Stimulated activated CD4-positive, alpha-beta T cell treated with anti-CD3 and anti-CD28 coated beads, Interleukin-4, amount 100 ng/mL, for 48 hours (primary cell): ENCODE measurements at regions not wholly inside any gene's neighbourhood (a gene's known extent, or its start where the extent isn't known, plus 50 kb on each side); places are given as distances from the start of the nearest gene placed in this dataset.

Experiments
- DNase-seq, 2 donors: peaks; one replicate each; pipeline ENCODE4 v3.0.0-alpha.2; 2020; ENCODE audit warnings: low read depth in 2 of 2

DNA sequence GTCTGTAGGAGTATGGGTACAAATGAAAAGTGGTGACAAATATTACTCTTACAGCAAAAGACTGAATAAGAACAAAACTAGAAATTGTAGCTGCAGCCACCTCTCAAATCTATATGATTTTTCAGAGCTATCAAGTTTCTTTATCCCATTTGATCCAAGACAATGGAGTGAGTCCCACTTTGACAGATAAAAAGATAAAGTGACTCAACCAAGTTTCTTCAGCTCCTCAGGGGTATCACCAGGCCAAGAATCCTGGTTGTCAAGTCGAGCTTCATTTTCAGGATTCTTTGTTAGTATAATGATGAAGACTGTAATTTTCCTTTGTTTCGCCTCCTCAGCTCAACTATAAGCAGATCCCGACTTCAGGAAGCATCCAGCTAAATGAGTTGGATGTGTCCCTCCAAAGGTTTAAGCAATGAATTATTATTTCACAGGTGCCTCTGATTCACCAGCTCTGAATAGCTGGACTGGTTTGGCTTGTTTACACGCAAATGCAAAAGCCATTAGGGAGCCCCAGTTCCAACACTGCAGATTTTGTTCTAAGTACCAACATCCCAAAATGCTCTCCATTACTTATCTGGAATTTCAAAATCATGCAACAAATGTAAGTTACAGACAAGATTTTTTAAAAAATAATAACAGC, 238.9 kb downstream of the MAFB start:
- no peak for DNase-seq

DNA sequence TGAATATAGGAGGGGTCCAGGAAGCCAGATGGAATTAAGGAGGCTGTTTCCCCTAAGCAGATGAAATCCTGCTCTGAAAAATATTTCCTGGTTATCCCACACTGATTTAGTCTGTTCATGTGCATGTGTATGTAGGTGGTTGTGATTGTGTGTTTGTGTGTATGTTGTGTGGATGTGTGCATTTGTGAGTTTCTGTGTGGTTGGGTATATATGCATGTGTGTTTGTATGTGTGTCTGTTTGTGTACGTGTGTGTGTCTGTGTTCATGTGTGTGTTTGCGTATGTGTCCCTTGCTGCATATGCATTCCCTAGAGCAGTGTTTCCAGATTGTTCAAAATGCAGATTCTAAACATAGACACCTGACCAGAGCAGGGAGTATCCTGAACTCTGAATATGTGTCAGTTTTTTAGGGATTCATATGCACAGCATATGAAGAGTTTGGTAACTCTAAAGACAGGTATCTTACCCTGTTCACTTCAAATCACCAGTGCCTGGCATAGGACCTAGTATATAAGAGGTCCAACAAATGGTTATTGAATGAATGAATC, 239.8 kb downstream of the MAFB start:
- no peak for DNase-seq

DNA sequence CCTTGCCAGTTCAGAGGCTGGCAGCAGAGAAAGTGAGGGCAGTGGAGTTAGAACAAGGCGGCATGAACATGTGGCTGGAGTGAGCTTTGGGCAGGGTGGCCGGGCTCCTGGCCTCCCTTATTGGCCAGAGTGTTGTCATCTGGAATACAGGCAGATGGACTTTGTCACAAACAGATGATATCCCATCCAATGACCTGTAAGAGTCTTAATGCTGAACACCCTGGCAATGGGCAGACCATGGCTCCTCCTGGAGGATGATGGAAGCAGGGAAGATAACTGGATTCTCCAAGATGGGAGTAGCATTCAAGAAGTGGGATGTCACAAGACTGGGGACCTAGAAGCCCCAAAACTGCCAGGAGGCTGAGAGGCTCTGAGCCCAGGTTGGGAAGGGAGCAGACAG, 242.1 kb downstream of the MAFB start:
- no peak for DNase-seq

DNA sequence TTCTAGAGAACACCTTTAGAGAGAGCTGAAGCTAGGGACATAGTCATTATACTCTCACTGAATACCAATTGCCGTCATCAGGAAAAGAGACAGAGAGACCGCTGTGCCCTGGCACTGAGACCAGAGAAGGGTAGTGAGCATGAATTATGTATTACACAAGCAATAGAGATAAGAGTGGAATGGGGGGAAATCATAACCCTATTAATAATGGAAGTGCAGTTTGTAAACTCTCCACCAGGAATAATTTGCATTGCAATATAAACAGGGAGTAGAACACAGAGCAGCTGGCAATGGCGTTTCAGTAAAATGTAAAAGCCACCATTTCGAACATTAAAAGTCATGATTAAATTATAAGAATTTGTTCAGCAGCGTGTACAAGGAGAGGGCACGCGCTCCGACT, 244.5 kb downstream of the MAFB start:
- DNase-seq: no peak

DNA sequence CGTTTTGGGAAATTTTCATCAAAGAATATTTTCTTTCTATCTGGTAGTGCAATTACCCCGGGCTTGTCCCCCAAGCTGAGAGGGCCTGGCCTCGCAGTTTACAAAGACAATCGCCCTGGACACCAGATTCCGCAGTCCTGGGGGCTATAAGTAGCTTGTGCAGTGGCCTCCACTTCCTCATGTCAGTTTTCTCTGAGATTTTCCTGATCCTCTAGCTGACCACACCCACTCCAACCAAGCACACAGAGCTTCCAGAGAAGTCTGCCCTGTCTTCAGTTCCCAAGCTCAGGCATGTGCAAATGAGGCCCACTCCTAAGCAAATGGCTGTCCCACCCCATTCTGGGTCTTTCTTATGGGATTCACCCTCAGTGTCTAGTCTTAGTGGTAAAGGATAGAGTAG, 245.3 kb downstream of the MAFB start:
- DNase-seq: no peak

DNA sequence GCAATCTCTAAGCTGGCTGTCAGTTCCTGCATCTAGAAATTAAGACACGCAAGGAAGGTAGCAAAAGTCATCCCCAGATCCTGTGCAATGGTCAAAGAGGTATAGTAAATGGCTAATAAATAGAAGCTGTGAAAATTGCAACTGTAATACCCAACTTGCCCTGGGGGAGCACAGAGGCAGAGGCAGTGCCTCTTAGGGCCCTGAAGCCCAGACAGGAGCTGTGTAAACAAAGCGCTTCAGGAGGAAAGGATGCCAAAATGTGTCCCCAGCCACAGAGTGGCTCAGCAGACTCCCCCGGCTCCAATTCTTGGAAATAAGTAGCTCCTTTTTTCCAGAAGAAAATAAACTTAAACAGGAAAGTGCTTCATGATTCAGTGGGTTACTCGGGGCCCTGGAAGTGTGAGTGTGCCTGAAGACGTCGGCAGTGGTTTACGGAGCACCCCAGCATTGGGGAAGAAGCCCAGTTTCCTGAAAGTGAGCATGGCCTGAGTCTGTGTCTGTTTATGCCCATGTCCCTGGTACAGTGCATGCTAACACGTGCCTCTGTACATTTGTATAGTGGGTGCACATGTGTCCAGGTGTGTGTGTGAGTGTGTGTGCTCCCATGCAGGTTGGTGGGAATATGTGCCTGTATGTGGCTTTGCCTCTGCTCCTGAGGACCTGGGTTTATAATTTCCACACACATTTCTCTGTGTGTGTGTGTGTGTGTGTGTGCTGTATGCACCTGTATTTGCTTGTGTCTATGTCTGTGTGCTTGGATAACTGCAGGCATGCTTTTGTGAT, 246.7 kb downstream of the MAFB start:
- no peak for DNase-seq

DNA sequence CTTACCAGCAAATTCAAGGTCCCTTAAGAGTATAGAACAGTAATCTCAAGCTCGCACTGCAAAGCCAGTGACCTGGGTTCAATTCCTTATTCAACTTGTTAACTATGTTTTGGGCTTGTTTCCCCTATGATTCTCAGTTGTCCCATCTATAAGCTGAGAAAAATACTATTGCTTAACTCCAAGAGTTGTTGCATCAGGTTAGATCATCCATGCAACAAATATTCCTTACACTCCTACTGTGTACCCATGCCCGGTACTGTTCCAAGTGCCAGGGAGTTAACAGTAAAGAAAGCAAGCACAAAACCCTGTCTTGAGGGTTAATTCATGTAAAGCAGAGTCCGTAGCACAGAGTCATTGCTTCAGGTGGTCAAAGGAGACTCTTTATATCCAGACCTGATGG, 247.3 kb downstream of the MAFB start:
- no peak for DNase-seq

DNA sequence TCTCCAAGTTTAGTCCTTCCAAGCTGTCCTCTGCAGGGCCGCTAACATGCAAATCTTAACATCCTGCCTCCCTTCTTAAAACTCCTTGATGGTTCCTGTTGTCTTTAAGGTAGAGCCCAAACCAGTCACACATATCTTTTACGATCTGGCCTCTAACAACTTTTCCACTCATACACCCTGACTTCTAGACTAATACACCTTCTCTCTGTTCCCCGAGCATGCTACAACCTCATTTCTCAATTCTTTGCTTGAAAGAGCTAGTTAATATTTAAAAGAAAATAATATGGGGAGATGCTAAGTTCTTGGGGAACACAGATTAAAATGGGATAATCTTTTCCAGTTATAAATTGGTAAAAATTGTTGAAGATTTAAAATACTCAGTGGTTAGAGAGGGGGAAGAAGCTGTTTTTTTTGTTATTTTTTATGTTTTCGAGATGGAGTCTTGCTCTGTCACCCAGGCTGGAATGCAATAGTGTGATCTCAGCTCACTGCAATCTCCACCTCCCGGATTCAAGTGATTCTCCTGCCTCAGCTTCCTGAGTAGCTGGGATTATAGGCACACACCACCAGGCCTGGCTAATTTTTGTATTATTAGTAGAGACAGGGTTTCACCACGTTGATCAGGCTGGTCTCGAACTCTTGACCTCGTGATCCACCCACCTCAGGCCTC, 250.7 kb downstream of the MAFB start:
- no peak for DNase-seq

DNA sequence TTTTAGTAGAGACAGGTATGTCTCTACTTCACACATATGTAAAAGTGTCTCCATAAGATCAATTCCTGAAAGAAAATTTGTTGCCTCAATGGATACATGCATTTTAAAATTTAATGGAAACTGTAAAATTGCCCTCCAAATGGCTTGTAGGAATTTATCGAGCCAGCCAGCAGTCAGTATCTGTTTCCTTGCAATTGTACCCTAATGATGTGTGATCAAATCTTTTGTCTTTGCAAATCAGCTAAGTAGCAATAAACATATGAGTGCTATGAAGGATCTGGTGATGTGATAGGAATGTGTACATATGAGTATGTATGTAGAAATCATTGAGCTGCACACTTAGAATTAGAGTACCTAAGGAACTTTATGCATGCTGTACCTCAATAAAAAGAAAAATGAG, 253.0 kb downstream of the MAFB start:
- no peak for DNase-seq

DNA sequence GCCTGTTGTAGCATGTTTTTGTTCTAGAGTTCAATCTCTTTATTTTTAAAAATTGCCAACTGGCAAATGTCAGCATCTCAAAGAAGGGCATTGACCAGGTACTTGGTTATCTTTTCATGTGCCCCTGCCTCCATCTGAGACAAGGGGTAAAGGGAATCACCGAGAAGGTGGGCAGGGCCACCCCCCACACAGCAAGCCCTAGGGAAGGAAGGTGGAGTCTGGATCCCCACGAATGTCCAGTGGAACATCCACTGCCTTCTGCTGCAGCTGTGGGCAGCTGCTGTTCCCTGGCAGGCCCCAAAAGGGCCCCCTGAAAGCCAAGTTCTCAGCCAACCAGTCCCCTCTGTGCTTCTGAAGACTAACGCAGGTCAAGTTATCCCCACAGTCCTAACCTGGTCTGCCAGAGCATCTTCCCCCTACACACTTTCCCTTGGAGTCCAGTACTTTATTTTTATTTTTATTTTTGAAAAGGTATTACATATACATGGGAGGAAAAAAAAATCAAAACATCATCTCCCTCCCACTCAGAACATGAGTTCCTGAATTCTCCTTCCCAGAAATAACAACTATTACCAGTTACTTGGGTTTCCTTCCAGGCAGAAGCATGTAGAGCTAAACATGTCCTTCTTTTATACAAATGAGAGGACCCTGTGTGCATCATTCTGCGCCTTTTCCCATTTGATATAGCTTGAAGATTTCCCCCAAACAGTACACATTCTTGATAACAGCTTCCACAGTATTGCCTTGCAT, 253.7 kb downstream of the MAFB start:
- DNase-seq: no peak

DNA sequence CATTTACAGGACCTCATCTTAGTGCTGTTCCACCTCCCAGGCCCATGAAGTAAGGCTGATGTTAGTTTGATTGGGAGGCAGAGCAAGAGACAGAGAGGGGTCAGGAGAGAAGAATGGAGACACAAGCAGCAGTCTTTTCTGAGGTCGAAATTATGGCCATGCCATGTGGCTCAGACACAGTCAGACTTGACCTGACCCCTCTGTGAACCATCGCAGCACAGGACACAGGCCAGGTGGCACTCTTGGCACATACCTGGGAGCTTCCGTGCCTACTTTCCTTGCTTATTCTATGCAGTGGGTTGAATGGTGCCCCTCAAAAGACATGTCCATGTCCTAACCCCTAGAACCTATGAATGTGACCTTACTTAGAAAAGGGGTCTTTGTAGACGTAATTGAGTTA, 254.9 kb downstream of the MAFB start:
- DNase-seq: no peak

DNA sequence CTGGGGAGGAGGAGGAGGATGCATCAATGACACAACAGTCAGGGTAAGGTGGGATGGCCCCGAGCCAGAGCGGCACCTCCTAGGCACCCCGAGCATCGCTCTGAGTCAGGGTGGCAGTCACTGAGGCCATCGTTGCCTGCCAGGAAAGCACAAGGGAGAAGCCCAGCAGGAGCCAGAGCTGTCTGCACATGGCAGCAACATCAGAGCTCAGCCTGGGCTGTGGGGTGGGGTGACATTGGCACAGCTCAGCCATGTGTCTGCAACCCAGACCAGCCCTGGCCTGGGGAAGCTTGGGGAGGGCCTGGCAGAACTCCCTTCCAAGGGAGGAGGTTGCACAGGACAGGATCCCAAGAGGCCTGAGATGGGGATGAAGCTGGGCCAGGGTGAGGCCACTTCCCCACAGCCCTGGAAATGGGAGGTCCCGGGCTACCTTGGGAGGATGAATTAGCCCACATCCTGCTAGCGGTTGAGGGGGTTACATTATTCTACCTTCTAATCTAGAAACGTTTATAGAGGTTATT, 255.6 kb downstream of the MAFB start:
- DNase-seq: no peak

DNA sequence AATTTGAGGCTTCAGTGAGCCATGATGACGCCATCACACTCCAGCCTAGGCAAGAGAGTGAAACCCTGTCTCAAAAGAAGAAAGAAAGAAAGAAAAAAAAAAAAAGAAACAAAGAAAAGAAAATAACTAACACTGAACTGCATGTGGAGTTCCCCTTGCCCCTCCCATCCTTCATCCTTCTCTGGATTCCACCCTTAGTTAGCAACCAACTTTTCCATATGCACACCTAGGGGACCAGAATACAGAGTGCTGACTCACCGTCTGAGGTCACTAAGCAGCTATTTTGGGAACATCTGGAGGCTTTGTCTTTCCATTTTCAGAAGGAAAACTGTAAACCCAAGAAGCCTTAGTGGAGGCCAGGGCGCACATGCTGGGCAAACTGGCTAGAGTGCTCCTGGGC, 257.4 kb downstream of the MAFB start:
- DNase-seq: no peak

DNA sequence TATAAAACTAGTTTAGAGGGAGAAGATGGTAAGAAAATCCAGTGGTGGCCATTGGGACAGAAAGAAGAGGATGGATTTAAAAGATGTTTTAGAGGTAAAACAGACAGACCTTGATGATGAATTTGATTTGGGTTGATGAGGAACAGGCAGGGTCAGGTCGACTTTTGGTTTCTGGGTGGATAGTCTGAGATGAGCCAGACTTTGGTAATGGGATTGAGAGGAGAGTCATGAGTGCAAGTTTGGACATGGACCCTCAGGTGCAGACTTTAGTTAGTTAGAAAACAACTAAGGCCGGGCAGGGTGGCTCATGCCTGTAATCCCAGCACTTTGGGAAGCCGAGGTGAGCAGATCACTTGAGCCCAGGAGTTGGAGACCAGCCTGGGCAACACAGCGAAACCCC, 257.9 kb downstream of the MAFB start:
- no peak for DNase-seq

DNA sequence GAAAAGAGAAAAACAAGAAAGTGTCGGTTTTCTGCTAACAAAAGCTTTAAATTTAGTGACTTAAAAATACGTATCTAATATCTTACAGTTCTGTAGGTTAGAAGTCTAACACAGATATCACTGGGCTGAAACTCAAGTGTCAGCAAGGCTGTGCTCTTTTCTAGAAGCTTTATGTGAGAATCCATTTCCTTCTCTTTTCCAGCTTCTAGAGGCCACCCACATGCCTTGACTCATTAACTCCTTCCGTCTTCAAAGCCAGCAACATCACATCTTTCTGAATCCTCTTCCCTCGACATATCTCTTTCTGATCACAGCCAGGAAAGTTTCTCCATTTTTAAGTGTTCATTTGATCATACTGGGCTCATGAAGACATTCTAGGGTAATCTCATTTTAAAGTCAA, 262.0 kb downstream of the MAFB start:
- DNase-seq: no peak

DNA sequence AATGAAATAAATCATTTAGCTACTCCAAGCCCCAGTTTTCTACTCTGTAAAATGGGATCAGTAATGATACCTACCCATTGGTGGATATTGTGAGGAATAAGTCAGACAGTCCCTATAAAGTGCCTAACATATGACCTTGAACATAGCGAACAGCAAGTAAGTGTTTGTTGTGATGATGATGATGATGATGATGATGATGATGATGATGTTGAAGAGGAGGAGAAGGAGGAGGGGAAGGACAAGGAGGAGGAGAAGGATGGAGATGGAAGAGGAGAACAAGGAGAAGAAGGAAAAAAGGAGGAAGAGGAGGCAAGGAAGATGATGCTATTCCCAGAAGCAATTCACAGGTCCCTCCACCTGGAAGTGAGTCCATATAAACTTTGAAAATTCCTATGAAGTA, 264.3 kb downstream of the MAFB start:
- DNase-seq: no peak

DNA sequence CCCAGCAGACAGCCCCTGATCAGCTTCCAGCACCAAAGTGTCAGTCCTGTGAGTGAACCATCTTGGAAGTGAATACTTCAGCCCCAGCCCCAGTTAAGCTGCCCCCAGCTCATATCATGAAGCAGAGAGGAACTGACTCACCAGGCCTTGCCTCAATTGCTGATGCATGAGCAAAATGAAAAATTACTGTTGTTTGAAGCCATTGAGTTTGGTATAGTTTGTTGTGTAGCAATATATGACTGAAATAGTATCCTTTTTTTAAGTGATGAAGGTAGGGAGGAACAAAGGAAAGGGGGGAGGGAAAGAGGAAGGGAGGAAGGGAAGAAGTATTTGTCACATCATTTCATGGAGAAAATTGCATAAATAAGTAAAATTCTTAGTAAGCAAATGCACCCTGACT, 266.4 kb downstream of the MAFB start:
- no peak for DNase-seq

DNA sequence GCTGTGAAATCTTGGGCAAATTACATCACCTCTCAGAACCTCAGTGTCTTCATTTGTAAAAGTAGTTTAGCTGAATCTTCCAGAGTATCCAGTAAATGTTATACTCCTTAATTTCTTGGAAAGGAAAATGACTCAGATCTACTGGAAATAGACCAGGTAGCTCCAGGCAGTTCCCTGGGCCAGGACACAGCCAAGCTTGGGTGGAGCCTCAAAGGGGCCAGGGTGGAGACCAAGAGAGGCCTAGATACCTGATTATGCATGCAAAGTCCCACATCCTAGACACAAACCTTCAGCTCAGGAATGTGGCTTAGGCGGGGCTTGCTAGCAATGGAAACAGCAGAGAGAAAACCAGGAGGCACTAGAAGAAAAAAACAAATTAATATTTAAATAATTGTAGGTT, 272.8 kb downstream of the MAFB start:
- no peak for DNase-seq

DNA sequence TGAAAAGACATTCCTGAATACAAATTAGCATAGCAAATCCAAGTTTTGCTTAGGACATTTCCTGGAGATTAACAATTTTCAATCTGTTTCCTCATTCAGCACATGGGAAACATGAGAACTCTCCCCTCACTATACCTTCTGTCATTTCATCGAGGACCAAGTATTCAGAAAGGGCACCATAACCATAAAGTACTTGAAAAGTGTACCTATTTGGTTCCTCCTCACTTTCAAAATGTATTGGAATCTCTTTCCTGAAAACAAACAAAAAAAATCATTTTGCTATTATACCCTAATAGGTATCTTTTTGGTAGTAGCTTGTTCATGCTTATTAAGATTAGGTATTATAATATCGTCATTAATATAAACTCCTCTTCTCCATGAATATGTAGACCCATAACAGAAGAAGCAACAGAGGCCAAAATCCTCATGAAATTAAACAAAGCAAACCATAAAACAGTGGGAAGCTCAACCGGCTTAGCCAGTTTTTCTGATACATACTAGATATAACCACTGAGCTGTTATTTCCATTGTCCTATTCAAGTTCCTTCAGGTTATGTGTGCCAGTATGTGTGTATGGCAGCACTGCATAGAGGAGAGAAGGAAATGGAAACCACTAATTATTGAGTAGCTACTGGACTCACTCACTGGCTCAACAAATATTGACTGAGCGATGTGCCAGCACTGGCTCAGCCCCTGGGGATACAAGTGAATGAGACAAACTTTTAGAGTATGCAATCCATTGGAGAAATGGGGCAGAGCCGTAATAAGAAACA, 274.0 kb downstream of the MAFB start:
- no peak for DNase-seq

DNA sequence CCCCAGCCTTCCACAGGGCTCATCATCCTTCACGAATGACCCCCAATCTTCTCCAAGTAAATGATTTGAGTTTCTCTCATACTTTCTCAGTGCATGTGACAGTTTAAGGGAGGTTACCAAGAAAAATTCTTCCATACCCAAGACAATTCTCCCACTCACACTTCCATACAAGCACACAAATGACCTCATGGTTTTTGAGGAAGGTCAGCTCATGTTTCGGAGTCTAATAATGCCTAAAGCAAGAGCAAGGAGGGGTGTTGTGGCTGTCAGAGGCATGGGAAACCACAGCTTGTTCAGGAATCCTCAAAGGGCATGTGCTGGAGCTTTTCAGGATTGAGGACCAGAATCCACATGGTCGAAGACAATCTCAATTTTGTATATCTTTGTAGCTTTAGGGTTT, 279.0 kb downstream of the MAFB start:
- no peak for DNase-seq

DNA sequence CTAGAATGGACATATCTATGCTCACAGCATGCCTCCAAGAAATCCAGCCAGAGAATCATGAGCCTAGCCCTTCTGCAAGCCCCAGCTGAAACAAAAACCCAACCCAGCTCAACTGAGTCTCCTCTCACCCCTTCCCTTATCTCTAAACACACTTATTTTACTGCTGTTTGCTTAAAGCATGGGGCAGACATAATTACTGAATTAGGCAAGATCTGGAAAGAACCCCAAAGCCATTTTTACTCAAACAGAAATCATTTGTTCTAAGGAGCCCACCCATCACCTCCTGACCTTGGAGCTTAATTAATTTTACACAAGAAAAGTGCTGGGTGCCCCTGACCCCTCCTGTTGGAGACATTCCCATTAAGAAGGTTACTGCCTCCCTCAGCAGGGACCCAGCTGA, 291.6 kb downstream of the MAFB start:
- DNase-seq: no peak
